Lower leg skin (tissue), 4 donors: ENCODE measurements at regions not wholly inside any gene's neighbourhood (a gene's known extent, or its start where the extent isn't known, plus 50 kb on each side); places are given as distances from the start of the nearest gene placed in this dataset.

Source experiments
- DNase-seq, 2 donors: peaks; one replicate each; pipeline ENCODE4 v3.0.0-alpha.2; 2019; ENCODE audit warnings: low spot score in 2 of 2
- H3K4me3 ChIP-seq: fragments of 200-600 bp; sonication (generic); 2 replicates; pipeline ENCODE4 v1.5.1; 2017; ENCODE audit warnings: mild to moderate bottlenecking, low read depth; ENCODE audit not compliant: poor library complexity, severe bottlenecking
- CTCF ChIP-seq, 3 donors: fragments of 450-650 bp; IDR thresholded peaks; one replicate each; pipeline ENCODE4 v1.5.1; 2016; ENCODE audit warnings: antibody characterized with exemption in 3 of 3, mild to moderate bottlenecking in 3 of 3, moderate library complexity in 2 of 3
- POLR2A ChIP-seq, 2 donors: fragments of 450-650 bp; IDR thresholded peaks; one replicate each; pipeline ENCODE4 v1.6.1; 2016 to 2017; ENCODE audit warnings: antibody characterized with exemption in 2 of 2, mild to moderate bottlenecking in 1 of 2, moderate library complexity in 1 of 2
- WGBS, 2 donors: methylation state at CpG; one replicate each; pipeline ENCODE4 v1.1.5; 2018; 5-methylcytosine and 5-hydroxymethylcytosine counted together
- intact Hi-C: fragments of 100-400 bp; cut with DNase I; formaldehyde crosslinking; loops from one replicate; pipeline ENCODE4 v1.15.0; 2023; ENCODE audit warnings: low total_unique reads

- TF ChIP-seq CTCF (IDR thresholded peaks at IDR 0.05) (no peak), POLR2A (IDR thresholded peaks at IDR 0.05) (no peak)
- no peak for DNase-seq
- no peak overlapping the region for H3K4me3 ChIP-seq
- intact Hi-C loops = no loop called here
- 77 to 85% methylated on average over 5 of the region's 5 CpGs for WGBS, 2 donors
These were observed 101.5 kb upstream of the CXXC4 start for GRCh38 chr4:104596189-104596588.

GRCh38 chr4:104615496-104615895 lies 120.8 kb upstream of the CXXC4 start:
- TF ChIP-seq POLR2A (IDR thresholded peaks at IDR 0.05) (no peak), CTCF (IDR thresholded peaks at IDR 0.05) (no peak)
- 50 to 59% methylated on average over 1 of the region's 1 CpG for WGBS, 2 donors
- no peak overlapping the region for H3K4me3 ChIP-seq
- no peak for DNase-seq
- intact Hi-C loops = no loop called here

- 73 to 100% methylated on average over 2 of the region's 2 CpGs for WGBS, 2 donors
- no peak overlapping the region for H3K4me3 ChIP-seq
- no peak for DNase-seq
- no peak for TF ChIP-seq POLR2A (IDR thresholded peaks at IDR 0.05)
- TF ChIP-seq CTCF (IDR thresholded peaks at IDR 0.05) = no peak
- intact Hi-C loops = no loop called here
These were observed 121.2 kb upstream of the CXXC4 start for GRCh38 chr4:104615926-104616325.

- TF ChIP-seq POLR2A (IDR thresholded peaks at IDR 0.05) (no peak), CTCF (IDR thresholded peaks at IDR 0.05) (no peak)
- no peak for DNase-seq
- WGBS, 2 donors = 64 to 69% methylated on average over 6 of the region's 6 CpGs
- no peak overlapping the region for H3K4me3 ChIP-seq
- intact Hi-C loops = no loop called here
These were observed 121.7 kb upstream of the CXXC4 start for GRCh38 chr4:104616401-104616820.

- DNase-seq = no peak
- H3K4me3 ChIP-seq = no peak overlapping the region
- intact Hi-C loops = no loop called here
- no peak for TF ChIP-seq POLR2A (IDR thresholded peaks at IDR 0.05)
- no peak for TF ChIP-seq CTCF (IDR thresholded peaks at IDR 0.05)
- 83 to 91% methylated on average over 1 of the region's 1 CpG for WGBS, 2 donors
These were observed 131.0 kb upstream of the CXXC4 start for GRCh38 chr4:104625706-104626105.

- 66 to 76% methylated on average over 1 of the region's 1 CpG for WGBS, 2 donors
- H3K4me3 ChIP-seq = no peak overlapping the region
- intact Hi-C loops = no loop called here
- no peak for DNase-seq
- TF ChIP-seq CTCF (IDR thresholded peaks at IDR 0.05) (no peak), POLR2A (IDR thresholded peaks at IDR 0.05) (no peak)
These were observed 134.9 kb upstream of the CXXC4 start for GRCh38 chr4:104629601-104630000.
